HEK293 (cell line): ENCODE measurements at regions not wholly inside any gene's neighbourhood (a gene's known extent, or its start where the extent isn't known, plus 50 kb on each side); places are given as distances from the start of the nearest gene placed in this dataset.
"Not testable (repeated sequence)": the region's sequence is repeated elsewhere in the genome, so short reads cannot be mapped to it uniquely, and the experiment has no call there.

Experiments used
- FEZF1 ChIP-seq: fragments of 450-650 bp; formaldehyde crosslinking; IDR thresholded peaks from 2 replicates; pipeline ENCODE4 v1.5.1; 2016; ENCODE audit warnings: missing biosample characterization, missing genetic modification characterization
- GLI4 ChIP-seq: fragments of 450-650 bp; formaldehyde crosslinking; IDR thresholded peaks from 2 replicates; pipeline ENCODE4 v1.5.1; 2016; ENCODE audit warnings: missing biosample characterization, missing genetic modification characterization
- HOXA7 ChIP-seq: sonication (generic); formaldehyde crosslinking; IDR thresholded peaks from 2 replicates; pipeline ENCODE4 v1.8.1; 2022; ENCODE audit warnings: missing genetic modification reagents, borderline replicate concordance
- HOXC10 ChIP-seq: sonication (generic); formaldehyde crosslinking; IDR thresholded peaks from 2 replicates; pipeline ENCODE4 v1.8.1; 2023; ENCODE audit warnings: mild to moderate bottlenecking, missing genetic modification reagents
- SALL2 ChIP-seq: fragments of 450-650 bp; formaldehyde crosslinking; IDR thresholded peaks from 2 replicates; pipeline ENCODE4 v1.5.0; 2017; ENCODE audit warnings: missing biosample characterization, mild to moderate bottlenecking, missing genetic modification characterization, borderline replicate concordance
- SETDB1 ChIP-seq: IDR thresholded peaks from one replicate; pipeline ENCODE4 v1.6.1; 2017; ENCODE audit warnings: mild to moderate bottlenecking, low read length, moderate library complexity, mixed read lengths; ENCODE audit not compliant: insufficient read length
- ZNF341 ChIP-seq: fragments of 450-650 bp; formaldehyde crosslinking; IDR thresholded peaks from 2 replicates; pipeline ENCODE4; 2016; ENCODE audit warnings: low read depth, missing biosample characterization, missing genetic modification characterization
- ZNF530 ChIP-seq: fragments of 450-650 bp; formaldehyde crosslinking; IDR thresholded peaks from 2 replicates; pipeline ENCODE4 v1.5.1; 2016; ENCODE audit warnings: low read depth, missing biosample characterization, missing genetic modification characterization
- TF ChIP-seq, protein P1 (sequence below): fragments of 450-650 bp; formaldehyde crosslinking; IDR thresholded peaks from 2 replicates; pipeline ENCODE4 v1.5.1; 2016; ENCODE audit warnings: missing biosample characterization, missing genetic modification characterization
- TF ChIP-seq, protein P2 (sequence below): fragments of 450-650 bp; formaldehyde crosslinking; IDR thresholded peaks from 2 replicates; pipeline ENCODE4 v1.5.1; 2016; ENCODE audit warnings: missing biosample characterization, missing genetic modification characterization
- TF ChIP-seq, protein P3 (sequence below): fragments of 450-650 bp; formaldehyde crosslinking; IDR thresholded peaks from 2 replicates; pipeline ENCODE4 v1.5.1; 2017; ENCODE audit warnings: missing biosample characterization, missing genetic modification characterization

DNA sequence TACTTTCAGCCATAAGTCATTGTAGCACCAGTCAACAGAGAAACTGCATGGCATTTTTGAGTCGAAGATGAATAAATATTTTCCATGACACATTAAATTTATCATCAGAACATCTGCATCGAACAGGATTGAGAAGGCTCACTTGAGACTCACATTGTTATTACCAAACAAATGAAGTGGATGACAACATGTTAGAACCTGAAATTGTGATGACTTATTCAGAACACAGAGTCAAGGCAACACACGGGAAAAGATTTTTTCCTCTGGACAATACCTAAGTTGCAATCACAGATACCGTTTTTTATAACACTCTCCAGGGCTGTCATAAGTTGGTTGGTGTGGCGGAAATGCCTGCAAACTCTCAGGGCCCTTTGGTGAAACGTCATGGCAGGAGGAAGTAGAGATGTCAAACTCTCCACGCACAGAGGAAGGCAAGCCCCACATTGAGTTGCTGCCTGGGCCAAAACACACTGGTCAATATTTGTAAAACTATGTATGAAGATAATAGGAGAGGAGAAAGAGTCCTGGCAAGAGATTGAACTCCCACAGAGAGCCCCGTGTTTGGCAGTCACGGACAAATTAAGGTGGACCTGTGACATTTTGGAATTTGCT lies 123.8 kb downstream of the PWWP3B start:
- TF ChIP-seq ZNF341 (tag by site-specific recombination); SETDB1; SALL2 (tag by site-specific recombination); HOXA7 (CRISPR knock-in tag); ZNF530 (tag by site-specific recombination); HOXC10 (CRISPR knock-in tag); GLI4; FEZF1 (tag by site-specific recombination): not testable (repeated sequence)
- TF ChIP-seq, protein P1, sequence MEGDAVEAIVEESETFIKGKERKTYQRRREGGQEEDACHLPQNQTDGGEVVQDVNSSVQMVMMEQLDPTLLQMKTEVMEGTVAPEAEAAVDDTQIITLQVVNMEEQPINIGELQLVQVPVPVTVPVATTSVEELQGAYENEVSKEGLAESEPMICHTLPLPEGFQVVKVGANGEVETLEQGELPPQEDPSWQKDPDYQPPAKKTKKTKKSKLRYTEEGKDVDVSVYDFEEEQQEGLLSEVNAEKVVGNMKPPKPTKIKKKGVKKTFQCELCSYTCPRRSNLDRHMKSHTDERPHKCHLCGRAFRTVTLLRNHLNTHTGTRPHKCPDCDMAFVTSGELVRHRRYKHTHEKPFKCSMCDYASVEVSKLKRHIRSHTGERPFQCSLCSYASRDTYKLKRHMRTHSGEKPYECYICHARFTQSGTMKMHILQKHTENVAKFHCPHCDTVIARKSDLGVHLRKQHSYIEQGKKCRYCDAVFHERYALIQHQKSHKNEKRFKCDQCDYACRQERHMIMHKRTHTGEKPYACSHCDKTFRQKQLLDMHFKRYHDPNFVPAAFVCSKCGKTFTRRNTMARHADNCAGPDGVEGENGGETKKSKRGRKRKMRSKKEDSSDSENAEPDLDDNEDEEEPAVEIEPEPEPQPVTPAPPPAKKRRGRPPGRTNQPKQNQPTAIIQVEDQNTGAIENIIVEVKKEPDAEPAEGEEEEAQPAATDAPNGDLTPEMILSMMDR (tag by site-specific recombination) = not testable (repeated sequence)
- TF ChIP-seq, protein P2, sequence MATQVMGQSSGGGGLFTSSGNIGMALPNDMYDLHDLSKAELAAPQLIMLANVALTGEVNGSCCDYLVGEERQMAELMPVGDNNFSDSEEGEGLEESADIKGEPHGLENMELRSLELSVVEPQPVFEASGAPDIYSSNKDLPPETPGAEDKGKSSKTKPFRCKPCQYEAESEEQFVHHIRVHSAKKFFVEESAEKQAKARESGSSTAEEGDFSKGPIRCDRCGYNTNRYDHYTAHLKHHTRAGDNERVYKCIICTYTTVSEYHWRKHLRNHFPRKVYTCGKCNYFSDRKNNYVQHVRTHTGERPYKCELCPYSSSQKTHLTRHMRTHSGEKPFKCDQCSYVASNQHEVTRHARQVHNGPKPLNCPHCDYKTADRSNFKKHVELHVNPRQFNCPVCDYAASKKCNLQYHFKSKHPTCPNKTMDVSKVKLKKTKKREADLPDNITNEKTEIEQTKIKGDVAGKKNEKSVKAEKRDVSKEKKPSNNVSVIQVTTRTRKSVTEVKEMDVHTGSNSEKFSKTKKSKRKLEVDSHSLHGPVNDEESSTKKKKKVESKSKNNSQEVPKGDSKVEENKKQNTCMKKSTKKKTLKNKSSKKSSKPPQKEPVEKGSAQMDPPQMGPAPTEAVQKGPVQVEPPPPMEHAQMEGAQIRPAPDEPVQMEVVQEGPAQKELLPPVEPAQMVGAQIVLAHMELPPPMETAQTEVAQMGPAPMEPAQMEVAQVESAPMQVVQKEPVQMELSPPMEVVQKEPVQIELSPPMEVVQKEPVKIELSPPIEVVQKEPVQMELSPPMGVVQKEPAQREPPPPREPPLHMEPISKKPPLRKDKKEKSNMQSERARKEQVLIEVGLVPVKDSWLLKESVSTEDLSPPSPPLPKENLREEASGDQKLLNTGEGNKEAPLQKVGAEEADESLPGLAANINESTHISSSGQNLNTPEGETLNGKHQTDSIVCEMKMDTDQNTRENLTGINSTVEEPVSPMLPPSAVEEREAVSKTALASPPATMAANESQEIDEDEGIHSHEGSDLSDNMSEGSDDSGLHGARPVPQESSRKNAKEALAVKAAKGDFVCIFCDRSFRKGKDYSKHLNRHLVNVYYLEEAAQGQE (tag by site-specific recombination) = not testable (repeated sequence)
- TF ChIP-seq, protein P3, sequence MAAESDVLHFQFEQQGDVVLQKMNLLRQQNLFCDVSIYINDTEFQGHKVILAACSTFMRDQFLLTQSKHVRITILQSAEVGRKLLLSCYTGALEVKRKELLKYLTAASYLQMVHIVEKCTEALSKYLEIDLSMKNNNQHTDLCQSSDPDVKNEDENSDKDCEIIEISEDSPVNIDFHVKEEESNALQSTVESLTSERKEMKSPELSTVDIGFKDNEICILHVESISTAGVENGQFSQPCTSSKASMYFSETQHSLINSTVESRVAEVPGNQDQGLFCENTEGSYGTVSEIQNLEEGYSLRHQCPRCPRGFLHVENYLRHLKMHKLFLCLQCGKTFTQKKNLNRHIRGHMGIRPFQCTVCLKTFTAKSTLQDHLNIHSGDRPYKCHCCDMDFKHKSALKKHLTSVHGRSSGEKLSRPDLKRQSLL (tag by site-specific recombination) = not testable (repeated sequence)
